ENCODE measurements at regions not wholly inside any gene's neighbourhood (a gene's known extent, or its start where the extent isn't known, plus 50 kb on each side); places are given as distances from the start of the nearest gene placed in this dataset.

- TF ChIP-seq EGR1 (IDR thresholded peaks at IDR 0.05), result no peak
- no peak for TF ChIP-seq MAX (IDR thresholded peaks at IDR 0.05)
- no peak for TF ChIP-seq REST (IDR thresholded peaks at IDR 0.05; ENCODE audit: low read depth)
- TF ChIP-seq YY1 (IDR thresholded peaks at IDR 0.05; ENCODE audit: low read depth), result no peak
- TF ChIP-seq NFIC (IDR thresholded peaks at IDR 0.05), result no peak
- TF ChIP-seq TEAD4 (IDR thresholded peaks at IDR 0.05), result no peak
- TF ChIP-seq TCF12 (IDR thresholded peaks at IDR 0.05; ENCODE audit: low read depth), result no peak
- TF ChIP-seq EP300 (IDR thresholded peaks at IDR 0.05; ENCODE audit: borderline replicate concordance), result no peak
- TF ChIP-seq USF1 (IDR thresholded peaks at IDR 0.05), result no peak
- no peak for TF ChIP-seq ZBTB7A (IDR thresholded peaks at IDR 0.05; ENCODE audit: low read depth)
- no peak for TF ChIP-seq CREB1 (IDR thresholded peaks at IDR 0.05; ENCODE audit: low read depth)
These were observed 250.1 kb downstream of the SQOR start for GRCh38 chr15:45884755-45885445.

- TF ChIP-seq NFIC (IDR thresholded peaks at IDR 0.05) (no peak), EP300 (IDR thresholded peaks at IDR 0.05; ENCODE audit: borderline replicate concordance) (no peak), REST (IDR thresholded peaks at IDR 0.05; ENCODE audit: low read depth) (no peak), TEAD4 (IDR thresholded peaks at IDR 0.05) (no peak), MAX (IDR thresholded peaks at IDR 0.05) (no peak), CEBPB (IDR thresholded peaks at IDR 0.05) (no peak), RAD21 (IDR thresholded peaks at IDR 0.05; ENCODE audit: low read depth) (no peak), EGR1 (IDR thresholded peaks at IDR 0.05) (no peak), ZBTB7A (IDR thresholded peaks at IDR 0.05; ENCODE audit: low read depth) (no peak), YY1 (IDR thresholded peaks at IDR 0.05; ENCODE audit: low read depth) (no peak), TCF12 (IDR thresholded peaks at IDR 0.05; ENCODE audit: low read depth) (no peak), FOXM1 (IDR thresholded peaks at IDR 0.05; ENCODE audit: borderline replicate concordance, low read depth) (no peak), USF1 (IDR thresholded peaks at IDR 0.05) (no peak), TAF1 (IDR thresholded peaks at IDR 0.05; ENCODE audit: low read depth) (no peak), CREB1 (IDR thresholded peaks at IDR 0.05; ENCODE audit: low read depth) (no peak)
These were observed 251.0 kb downstream of the SQOR start for GRCh38 chr15:45885801-45886200.

GRCh38 chr15:45891766-45892165, 256.9 kb downstream of the SQOR start:
- no peak for TF ChIP-seq TEAD4 (IDR thresholded peaks at IDR 0.05)

GRCh38 chr15:45892182-45892581, 257.4 kb downstream of the SQOR start:
- TF ChIP-seq YY1 (IDR thresholded peaks at IDR 0.05; ENCODE audit: low read depth) (no peak), RAD21 (IDR thresholded peaks at IDR 0.05; ENCODE audit: low read depth) (no peak), EGR1 (IDR thresholded peaks at IDR 0.05) (no peak), MAX (IDR thresholded peaks at IDR 0.05) (no peak), FOXM1 (IDR thresholded peaks at IDR 0.05; ENCODE audit: borderline replicate concordance, low read depth) (no peak), ZBTB7A (IDR thresholded peaks at IDR 0.05; ENCODE audit: low read depth) (no peak), CEBPB (IDR thresholded peaks at IDR 0.05) (no peak), EP300 (IDR thresholded peaks at IDR 0.05; ENCODE audit: borderline replicate concordance) (no peak), CREB1 (IDR thresholded peaks at IDR 0.05; ENCODE audit: low read depth) (no peak), USF1 (IDR thresholded peaks at IDR 0.05) (no peak), TCF12 (IDR thresholded peaks at IDR 0.05; ENCODE audit: low read depth) (no peak), TEAD4 (IDR thresholded peaks at IDR 0.05) (no peak)

GRCh38 chr15:45903283-45903682, 268.5 kb downstream of the SQOR start:
- TF ChIP-seq YY1 (IDR thresholded peaks at IDR 0.05; ENCODE audit: low read depth), result no peak
- TF ChIP-seq USF1 (IDR thresholded peaks at IDR 0.05), result no peak
- no peak for TF ChIP-seq FOXM1 (IDR thresholded peaks at IDR 0.05; ENCODE audit: borderline replicate concordance, low read depth)
- no peak for TF ChIP-seq CREB1 (IDR thresholded peaks at IDR 0.05; ENCODE audit: low read depth)
- TF ChIP-seq TCF12 (IDR thresholded peaks at IDR 0.05; ENCODE audit: low read depth), result no peak
- no peak for TF ChIP-seq REST (IDR thresholded peaks at IDR 0.05; ENCODE audit: low read depth)
- no peak for TF ChIP-seq NFIC (IDR thresholded peaks at IDR 0.05)
- no peak for TF ChIP-seq MAX (IDR thresholded peaks at IDR 0.05)
- TF ChIP-seq CEBPB (IDR thresholded peaks at IDR 0.05), result no peak
- no peak for TF ChIP-seq EGR1 (IDR thresholded peaks at IDR 0.05)
- no peak for TF ChIP-seq RAD21 (IDR thresholded peaks at IDR 0.05; ENCODE audit: low read depth)
- TF ChIP-seq EP300 (IDR thresholded peaks at IDR 0.05; ENCODE audit: borderline replicate concordance), result no peak
- no peak for TF ChIP-seq TAF1 (IDR thresholded peaks at IDR 0.05; ENCODE audit: low read depth)
- no peak for TF ChIP-seq ZBTB7A (IDR thresholded peaks at IDR 0.05; ENCODE audit: low read depth)
- TF ChIP-seq TEAD4 (IDR thresholded peaks at IDR 0.05), result no peak
